Cardiac septum (tissue), 1 donor: ENCODE measurements at regions not wholly inside any gene's neighbourhood (a gene's known extent, or its start where the extent isn't known, plus 50 kb on each side); places are given as distances from the start of the nearest gene placed in this dataset.
A peak's percentile ranks its signal among the peaks of the same experiment; 100 is the strongest.

Experiments used
- DNase-seq: peaks from one replicate; pipeline ENCODE4 v3.0.0-alpha.2; 2020; ENCODE audit warnings: low spot score
- intact Hi-C: fragments of 100-400 bp; cut with DNase I; formaldehyde crosslinking; loops from one replicate; pipeline ENCODE4 v1.14.0; 2022
- donor health status: DM: no; HTN: no; CAD: no.

DNA sequence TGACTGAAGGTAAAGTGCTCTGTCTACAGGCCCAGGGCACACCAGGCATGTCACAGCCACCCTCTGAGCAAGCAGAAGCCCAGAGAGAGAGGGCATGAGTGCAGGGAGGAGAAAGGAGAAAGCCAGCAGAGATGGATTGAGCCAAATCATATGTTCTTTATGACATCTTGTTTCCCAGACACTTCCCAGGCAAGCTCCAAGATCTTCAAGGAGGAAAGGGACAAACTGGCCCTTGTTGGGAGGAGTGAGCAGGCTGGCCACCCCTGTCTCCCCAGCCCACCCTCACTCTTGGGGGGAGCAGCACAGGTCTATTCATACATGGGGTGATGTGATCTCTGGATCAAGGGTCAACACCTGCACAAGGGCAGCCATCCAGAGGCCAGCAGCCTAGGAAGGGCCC is 298.8 kb downstream of the UQCRFS1 start:
- intact Hi-C loops = no loop called here
- DNase-seq = peak; percentile 36

DNA sequence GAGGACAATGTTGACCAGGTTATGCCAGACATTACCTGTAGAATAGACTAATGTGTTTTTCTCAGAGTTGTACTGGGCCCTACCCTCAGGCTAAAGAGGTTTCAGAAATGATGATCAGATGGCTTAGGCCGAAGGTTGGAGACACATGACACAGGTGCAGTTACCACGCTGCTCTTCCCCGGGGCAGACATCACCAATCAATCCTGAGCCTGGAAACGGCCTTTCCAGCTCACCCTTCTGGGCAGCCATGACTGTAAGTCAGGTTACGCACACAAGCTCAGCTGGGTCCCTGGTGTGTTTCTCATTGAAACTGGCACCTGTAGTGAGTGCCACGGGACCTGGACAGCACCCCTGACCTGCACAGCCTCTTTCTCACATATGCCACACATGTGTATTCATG is 299.3 kb downstream of the UQCRFS1 start:
- intact Hi-C loops = no loop called here
- DNase-seq = peak; percentile 70

DNA sequence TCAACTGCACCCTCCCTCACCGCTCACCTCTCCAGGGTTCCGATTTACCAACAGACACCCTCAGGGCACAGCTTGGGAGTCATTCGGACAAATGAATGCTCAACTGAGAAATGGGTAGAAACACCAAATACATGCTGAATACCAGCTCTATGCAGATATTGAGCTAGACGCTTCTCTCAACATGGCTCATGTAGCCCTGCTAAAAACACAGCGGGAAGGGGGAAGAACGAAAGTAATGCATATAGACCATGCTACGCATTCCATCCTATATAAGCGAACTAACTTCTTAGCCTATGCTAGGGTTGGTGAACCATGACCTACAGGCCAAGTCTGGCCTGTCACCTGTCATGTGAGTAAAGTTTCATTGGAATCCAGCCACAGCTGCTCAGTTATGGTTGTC is 304.0 kb downstream of the UQCRFS1 start:
- no peak for DNase-seq
- intact Hi-C loops = no loop called here

DNA sequence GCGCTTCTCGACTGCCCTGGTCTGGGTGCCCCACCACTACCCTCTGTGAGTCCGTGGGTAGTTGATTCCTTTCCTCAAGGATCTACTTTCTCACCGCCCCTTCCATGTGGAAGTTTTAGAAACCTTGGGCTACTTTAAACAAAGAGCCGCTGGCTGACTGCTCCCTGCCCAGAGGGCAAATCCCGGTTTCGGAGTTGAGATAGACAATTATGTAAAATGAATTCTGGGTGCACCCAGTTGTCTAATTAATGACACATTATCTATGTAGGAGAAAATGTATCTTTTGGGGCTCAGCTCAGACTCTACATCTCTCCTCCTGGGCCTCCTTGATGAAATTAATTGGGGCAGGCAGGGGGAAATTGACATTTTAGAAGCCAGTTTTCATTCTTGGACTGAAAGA is 305.4 kb downstream of the UQCRFS1 start:
- no peak for DNase-seq
- intact Hi-C loops = no loop called here

DNA sequence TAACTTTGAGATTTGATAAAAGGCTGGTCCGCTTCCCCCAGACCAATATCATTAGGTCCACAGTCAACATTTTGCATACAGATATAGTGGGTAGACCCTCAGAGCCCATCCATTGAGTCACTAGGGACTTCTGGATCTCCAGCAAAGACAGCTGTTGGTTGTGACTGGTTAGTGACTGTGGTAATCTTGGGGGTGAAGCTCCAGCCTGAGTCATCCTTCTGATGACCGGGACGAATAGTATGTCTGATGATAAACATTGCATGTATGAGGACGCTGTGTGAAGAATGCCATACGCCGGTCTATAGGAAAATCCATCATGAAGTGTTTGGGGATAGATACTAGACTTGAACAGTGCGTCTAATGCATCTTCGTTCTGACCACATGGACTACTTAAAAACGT is 307.0 kb downstream of the UQCRFS1 start:
- no peak for DNase-seq
- intact Hi-C loops = no loop called here

DNA sequence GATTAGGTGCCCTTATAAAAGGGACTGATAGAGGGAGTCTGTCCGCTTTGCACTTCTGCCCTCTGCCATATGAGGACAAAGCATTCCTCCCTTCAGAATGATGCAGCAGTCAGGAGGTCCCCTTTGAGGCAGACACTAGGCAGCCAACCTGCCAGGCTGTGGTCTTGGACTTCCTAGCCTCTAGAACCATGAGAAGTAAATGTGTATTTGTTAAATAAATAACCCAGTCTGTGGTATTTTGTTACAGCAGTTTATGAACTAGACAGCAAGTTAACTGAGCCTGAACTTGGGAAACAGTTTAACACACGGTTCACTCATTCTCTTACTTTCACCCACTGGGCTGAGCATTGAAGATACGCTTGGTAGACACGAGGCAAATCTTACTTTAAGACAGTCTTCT is 313.2 kb downstream of the UQCRFS1 start:
- intact Hi-C loops = no loop called here
- DNase-seq = no peak

DNA sequence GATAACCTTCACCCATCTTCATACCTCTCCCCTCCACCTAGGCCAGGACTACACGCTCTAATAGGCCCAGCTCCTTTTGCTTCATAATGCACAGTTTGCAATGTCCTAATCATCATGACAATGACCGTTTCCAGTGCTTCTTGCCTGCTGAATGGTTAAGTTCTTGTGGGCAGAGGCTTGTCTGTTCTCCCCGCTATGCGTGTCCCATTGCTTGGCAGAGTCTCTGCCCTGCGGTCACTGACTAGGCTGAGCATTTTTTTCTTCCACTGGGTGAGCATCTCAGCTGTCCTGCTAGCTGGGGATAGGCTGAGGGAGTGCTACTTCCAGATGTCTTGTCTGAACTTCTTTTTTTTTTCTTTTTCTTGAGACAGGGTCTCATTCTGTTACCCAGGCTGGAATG is 314.7 kb downstream of the UQCRFS1 start:
- no peak for DNase-seq
- intact Hi-C loops = no loop called here

DNA sequence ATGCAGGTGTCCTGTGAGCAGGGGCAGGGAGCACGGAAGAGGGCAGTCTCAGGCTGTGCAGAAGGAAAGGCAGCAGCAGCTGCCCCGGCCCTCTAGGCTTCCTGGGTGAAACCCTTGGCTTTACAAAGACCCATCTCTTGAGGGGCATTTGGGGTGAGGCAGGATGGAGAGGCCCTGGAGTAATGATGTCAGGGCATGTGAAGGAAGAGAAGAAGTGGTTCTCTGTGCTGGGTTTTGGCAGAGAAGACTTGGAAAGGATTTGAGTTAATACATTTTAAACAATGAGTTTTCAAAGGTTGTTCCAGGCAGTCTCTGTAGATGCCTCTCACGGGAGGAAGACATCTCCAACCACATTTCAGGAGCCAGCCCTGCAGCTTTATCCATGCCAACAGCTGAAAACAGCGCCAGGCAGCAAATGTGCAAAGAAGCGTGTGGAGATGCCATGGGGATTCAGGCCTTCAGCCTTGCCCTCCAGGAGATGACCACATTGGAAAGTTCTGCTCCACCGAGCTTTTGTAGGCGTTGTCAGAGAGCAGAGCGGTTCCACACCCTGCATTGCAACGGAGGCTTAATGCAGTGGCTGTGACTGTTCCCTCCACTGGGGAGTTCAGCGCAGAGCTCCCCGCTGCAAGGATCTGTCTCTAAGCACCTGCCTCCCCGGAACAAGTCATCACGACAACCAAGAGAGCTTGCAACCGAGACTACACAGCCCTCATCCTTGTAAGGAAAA is 322.8 kb downstream of the UQCRFS1 start:
- DNase-seq = no peak
- intact Hi-C loops = no loop called here

DNA sequence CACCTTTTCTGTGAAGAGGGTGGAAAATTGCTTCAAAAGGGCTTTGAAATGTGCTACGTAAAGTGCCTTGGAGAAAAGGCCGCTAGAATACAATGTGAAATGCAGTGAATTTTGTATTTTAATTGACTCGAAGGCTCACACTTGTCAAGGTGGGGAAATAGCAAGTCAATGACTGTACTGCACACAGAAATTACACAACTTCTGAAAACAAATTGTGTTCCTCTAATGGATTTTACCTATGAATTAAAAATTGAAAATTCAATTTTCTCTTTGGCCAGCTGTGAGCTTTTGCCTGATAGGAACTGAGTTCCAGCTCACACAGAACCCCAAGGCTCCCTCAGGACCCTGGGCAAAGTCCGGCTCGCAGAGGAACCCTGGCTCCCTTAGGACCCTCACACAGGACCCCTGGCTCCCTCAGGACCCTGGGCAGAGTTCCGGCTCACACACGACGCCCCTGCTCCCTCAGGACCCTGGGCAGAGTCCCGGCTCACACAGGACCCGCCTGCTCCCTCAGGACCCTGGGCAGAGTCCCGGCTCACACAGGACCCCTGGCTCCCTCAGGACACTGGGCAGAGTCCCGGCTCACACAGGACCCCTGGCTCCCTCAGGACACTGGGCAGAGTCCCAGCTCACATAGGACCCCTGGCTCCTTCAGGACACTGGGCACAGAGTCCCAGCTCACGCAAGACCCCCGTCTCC is 324.9 kb downstream of the UQCRFS1 start:
- intact Hi-C loops = no loop called here
- DNase-seq = no peak

DNA sequence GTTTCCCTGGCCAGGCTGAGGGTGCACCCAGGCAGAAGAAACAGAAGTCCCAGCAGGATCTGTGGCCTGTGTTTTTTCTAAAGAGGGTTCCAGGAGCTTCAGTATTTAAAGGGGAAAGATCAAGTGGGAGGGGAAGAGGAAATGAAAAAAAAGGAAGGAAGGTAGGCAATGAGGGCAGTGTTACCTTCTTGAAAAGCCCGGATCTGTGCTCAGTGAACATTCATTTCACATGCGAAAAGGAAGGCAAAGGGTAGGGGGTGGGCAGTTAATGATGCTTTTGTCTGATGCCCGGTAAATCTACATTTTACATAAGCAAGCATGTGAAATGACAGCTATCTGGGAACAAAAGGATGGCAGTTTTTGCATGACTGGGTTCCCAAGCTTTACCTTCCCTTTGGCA is 326.2 kb downstream of the UQCRFS1 start:
- intact Hi-C loops = no loop called here
- DNase-seq = no peak

DNA sequence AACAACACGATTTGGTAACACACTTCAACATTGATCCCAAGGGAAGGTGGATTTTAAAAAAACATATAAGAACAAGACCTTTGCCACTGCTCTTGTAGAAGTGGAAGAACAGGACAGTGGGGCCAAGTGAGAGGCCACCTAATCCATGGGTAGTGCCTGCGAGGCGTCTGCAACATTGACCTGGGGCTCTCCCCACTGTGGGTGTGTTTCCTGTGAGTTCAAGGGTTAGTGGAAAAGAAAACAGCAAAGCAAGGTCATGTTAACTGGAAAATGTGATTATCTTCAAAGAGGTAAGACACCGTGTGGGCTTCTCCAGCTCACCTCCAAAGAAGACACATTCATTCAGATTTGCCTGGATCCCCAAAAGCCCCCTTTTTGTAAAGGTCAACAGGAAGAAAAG is 327.0 kb downstream of the UQCRFS1 start:
- intact Hi-C loops = no loop called here
- DNase-seq = no peak

DNA sequence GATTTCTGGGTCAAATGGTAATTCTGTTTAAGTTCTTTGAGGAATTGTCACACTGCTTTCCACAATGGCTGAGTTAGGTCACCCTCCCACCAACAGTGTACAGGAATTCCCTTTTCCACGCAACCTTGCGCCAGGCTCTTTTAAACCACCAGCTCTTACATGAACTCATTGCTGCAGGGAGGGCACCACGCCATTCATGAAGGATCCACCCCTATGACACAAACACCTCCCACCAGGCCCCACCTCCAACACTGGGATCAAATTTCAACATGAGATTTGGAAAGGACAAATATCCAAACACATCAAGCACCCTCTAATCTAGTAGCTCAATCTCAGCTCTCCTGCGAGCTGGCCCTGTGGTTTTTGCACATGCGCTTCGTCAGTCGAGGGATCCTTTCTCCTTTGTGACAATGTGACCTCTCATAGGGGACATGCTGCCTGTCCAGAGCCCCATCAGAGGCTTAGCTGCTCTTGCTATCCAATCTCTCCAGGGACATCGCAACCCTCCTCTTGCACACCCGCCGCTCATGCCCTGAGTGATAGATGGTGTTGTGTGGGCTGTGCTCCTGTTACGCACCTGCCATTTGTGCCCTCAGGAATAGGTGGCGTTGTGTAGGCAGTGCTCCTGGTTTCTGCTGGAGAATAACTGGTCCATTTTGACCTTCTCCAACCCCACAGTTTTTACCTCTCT is 328.0 kb downstream of the UQCRFS1 start:
- DNase-seq = no peak

DNA sequence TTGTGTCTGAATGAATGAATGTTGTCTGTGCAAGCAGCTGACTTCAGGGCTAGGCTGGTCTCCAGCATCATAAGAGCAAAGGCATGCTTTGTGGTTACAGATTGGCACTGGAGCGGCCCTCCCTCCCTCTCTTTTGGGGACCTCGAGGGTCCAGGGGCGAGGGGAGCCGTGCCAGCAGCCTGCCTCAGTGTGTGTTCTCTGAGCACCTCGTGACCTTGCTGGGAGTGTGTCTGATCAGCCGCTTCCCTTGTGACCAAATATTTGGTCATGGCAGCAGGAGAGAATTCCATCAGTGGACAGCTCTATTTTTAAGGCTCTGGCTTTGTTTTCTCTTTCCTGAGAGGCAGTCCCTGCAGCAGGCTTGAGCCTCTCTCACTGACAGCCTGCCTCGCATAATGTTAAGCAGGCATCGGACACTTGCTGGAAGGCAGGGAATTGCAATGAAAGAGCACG is 329.7 kb downstream of the UQCRFS1 start:
- no peak for DNase-seq
- intact Hi-C loops = loop anchor here (2.0 kb wide), 2 partner anchors 18 to 84 kb away; no protein-coding TSS in a partner anchor

More for the DNA sequence above, 328.0 kb downstream of the UQCRFS1 start:
- intact Hi-C loops = no loop called here

DNA sequence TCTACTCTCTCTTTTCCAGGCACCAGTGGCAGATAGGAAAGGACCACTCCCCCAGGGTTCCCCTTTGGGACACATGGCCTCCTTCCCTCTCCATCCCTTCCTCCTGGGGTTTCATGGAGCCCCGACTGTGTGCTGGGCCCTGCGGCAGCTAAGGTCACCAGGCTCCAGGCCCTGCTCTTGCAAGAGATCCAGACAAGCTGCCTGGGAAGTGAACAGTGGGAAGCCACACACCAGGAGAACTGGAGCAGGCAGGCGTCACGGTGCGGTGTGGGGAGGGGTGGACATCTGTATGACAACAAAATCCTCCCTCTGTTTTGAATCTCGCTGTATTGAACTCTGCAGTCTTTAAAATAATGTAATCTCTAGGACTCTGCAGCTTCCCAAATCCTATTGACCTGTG is 330.1 kb downstream of the UQCRFS1 start:
- intact Hi-C loops = loop anchor here (2.0 kb wide), 2 partner anchors 18 to 84 kb away; no protein-coding TSS in a partner anchor

DNA sequence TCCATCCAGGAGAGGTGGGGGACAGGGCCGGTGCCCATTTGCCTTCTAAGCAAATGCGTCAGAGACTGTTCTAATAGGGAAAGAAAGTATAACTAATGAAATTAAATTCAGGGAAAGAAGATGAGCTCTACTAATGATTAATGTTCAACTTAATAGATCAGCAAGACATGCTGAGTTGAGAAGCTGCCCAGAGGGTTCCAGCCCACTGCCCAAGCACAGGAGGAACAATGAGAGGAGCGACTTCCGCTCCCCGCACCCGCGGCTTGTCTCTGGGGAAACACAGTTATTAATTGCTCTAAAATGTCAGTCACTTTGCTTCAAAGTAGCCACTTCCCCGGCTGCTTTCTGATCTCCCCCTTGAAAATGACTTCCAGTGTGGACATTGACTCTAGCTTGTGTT is 331.3 kb downstream of the UQCRFS1 start:
- DNase-seq = no peak
- intact Hi-C loops = loop anchor here (2.0 kb wide), 2 partner anchors 17 to 85 kb away; no protein-coding TSS in a partner anchor

More for the DNA sequence above, 330.1 kb downstream of the UQCRFS1 start:
- no peak for DNase-seq

DNA sequence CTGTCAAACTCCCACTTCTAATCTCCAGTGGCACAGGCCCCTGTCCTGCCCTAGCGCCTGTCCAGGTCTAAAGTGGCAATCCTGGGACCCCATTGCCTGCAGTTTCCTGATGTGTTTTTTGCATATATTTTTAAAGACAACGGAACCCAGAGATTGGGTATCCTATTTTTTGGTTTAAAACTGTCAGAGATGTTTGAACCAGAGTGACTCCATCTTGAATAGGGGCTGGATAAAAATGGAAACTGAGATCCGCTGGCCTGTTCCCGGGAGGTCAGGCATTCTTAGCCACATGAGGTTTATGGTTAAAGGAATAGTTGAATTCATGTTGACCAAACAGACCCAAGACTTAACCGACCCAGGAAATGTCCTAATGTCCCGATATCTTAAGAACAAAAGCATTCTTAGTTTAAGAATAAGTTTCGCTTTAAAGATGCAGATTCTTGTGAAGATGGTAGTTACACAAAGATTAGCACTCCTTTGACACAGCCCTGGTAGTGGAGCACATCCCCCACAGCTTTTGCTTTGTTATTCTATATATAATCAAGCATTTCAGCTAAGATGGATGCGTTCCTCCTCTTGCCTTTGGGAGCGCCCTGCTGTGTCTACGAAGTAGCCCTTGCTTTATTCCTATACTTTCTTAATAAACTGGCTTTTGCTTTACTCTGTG is 332.1 kb downstream of the UQCRFS1 start:
- no peak for DNase-seq
- intact Hi-C loops = no loop called here

DNA sequence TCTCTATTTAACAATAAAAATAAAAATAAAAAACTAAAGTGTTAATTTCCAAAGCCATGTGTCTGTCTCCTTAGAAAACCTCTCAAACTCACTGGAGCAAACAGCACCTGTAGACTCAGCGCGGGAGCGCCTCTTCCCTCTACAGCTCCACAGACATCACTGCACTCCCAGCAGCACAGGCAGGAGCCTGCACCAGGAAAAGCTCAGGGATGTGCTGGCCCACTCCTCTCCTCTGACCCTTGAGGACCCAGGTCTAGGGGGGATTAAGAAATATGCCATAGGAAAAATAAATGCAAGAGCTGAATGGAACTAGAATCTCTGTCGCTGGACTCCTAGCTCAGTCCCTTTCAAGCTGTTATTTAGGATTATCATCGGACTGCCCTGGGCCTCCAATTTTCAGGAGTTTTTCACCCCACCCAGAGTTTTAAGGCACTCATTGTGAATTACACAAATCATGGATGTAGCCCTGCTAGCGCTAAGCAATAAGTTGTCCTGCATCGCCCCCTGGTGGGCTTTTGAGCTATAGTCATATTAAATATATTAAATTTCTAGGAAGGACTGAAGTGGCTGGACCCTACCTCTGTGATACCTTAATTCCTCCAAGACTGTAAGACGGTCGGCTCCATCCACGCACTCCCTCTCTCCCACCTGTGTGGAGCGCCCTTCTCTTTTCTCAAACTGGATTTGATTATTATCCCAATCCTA is 333.9 kb downstream of the UQCRFS1 start:
- intact Hi-C loops = loop anchor here (2.0 to 10.0 kb wide), 2 partner anchors 142 to 414 kb away; no protein-coding TSS in a partner anchor
- no peak for DNase-seq

DNA sequence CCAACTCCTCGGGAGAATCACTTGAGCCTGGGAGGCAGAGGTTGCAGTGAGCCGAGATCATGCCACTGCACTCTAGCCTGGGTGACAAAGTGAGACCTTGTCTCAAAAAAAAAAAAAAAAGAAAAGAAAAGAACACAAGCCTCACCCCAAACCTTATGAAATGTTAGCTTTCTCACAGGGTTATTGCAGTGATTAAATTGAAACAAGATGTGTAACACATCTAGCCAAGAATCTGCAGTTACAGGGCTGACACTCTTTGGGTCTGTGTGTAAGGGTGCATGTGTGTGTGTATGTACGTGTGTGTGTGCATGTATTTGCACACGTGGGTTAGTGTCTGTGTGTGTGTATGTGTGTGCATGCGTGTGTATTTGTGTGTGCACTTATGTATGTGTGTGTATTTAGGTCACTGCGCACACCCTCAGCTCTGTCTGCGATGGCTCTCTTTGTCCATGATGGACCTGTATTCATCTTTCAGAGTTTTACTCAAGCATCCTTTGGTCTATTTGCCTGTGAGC is 336.3 kb downstream of the UQCRFS1 start:
- no peak for DNase-seq
- intact Hi-C loops = loop anchor here (10.0 kb wide), 1 partner anchor 412 kb away; no protein-coding TSS in a partner anchor

DNA sequence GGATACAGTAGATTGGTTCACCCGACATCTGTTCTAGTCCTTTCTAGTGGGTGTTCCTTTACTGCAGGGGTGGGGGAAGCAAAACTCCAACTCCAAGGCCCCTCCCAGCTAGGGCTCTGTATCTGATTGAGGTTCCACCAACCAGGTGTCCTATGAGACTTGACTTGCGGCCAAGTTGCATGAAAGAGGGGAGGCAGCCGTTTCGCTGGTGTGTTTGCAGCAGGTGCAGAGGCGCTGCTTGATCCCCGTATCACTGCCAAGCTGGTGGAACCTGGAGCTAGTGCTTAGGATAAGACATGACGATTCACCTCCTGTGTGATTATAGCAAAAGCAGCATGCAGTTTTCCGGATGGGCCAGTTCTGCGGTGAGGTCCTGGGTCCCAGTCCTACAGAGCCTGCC is 338.2 kb downstream of the UQCRFS1 start:
- intact Hi-C loops = loop anchor here (10.0 kb wide), 1 partner anchor 410 kb away; no protein-coding TSS in a partner anchor
- DNase-seq = peak; percentile 50
